Neural crest cell (in vitro differentiated cells): ENCODE measurements at regions not wholly inside any gene's neighbourhood (a gene's known extent, or its start where the extent isn't known, plus 50 kb on each side); places are given as distances from the start of the nearest gene placed in this dataset.

Experiments used
- DNase-seq: peaks from one replicate; pipeline ENCODE4 v3.0.0; 2021; ENCODE audit warnings: low read depth, mixed read lengths, low spot score
- H3K27ac Mint-ChIP-seq: one replicate; pipeline ENCODE4 v1.8.0; 2021; ENCODE audit warnings: mild to moderate bottlenecking, mixed read lengths; ENCODE audit not compliant: unreplicated experiment
- H3K27me3 Mint-ChIP-seq: 2 replicates; pipeline ENCODE4 v1.8.0; 2021; ENCODE audit warnings: low read depth, mild to moderate bottlenecking, mixed read lengths
- H3K36me3 Mint-ChIP-seq: 2 replicates; pipeline ENCODE4 v1.8.0; 2021; ENCODE audit warnings: low read depth, mild to moderate bottlenecking, mixed read lengths
- H3K4me1 Mint-ChIP-seq: 2 replicates; pipeline ENCODE4 v1.8.0; 2021; ENCODE audit warnings: mixed read lengths
- H3K4me3 Mint-ChIP-seq: one replicate; pipeline ENCODE4 v1.8.0; 2021; ENCODE audit warnings: mild to moderate bottlenecking, mixed read lengths
- H3K9me3 Mint-ChIP-seq: 2 replicates; pipeline ENCODE4 v1.8.0; 2021; ENCODE audit warnings: mixed read lengths
- CTCF ChIP-seq: fragments of 200-600 bp; sonication (generic); conservative IDR thresholded peaks from 2 replicates; pipeline ENCODE4 v1.5.0; 2021; ENCODE audit warnings: antibody characterized with exemption, mild to moderate bottlenecking

- Mint-ChIP-seq H3K4me1 (peaks cover 61% of the 10 kb centered on the region), H3K27ac (peak overlapping the region; percentile 76), H3K9me3 (no peaks in the 10 kb centered on the region), H3K4me3 (no peak overlapping the region), H3K27me3 (no peaks in the 10 kb centered on the region), H3K36me3 (peaks cover 7% of the 10 kb centered on the region)
- no peak for TF ChIP-seq CTCF
- DNase-seq = no peak
Observed at GRCh38 chr10:121681997-121682687, 83.9 kb upstream of the FGFR2 start.

GRCh38 chr10:121680879-121681655, 82.8 kb upstream of the FGFR2 start:
- peaks cover 57% of the 10 kb centered on the region for H3K4me1 Mint-ChIP-seq
- DNase-seq = no peak

GRCh38 chr10:121679916-121680315, 81.7 kb upstream of the FGFR2 start:
- peaks cover 46% of the 10 kb centered on the region for H3K4me1 Mint-ChIP-seq
- no peak overlapping the region for H3K27ac Mint-ChIP-seq

More at GRCh38 chr10:121680879-121681655, 82.8 kb upstream of the FGFR2 start:
- Mint-ChIP-seq H3K4me3 (peak overlapping the region; percentile 39), H3K27ac (peak overlapping the region; percentile 89), H3K27me3 (no peaks in the 10 kb centered on the region), H3K36me3 (peaks cover 8% of the 10 kb centered on the region), H3K9me3 (no peaks in the 10 kb centered on the region)
- TF ChIP-seq CTCF = no peak

GRCh38 chr10:121678631-121679174, 80.5 kb upstream of the FGFR2 start:
- DNase-seq = no peak
- Mint-ChIP-seq H3K4me3 (no peak overlapping the region), H3K36me3 (peaks cover 11% of the 10 kb centered on the region), H3K27ac (no peak overlapping the region), H3K27me3 (no peaks in the 10 kb centered on the region), H3K9me3 (peaks cover 8% of the 10 kb centered on the region), H3K4me1 (peaks cover 34% of the 10 kb centered on the region)
- TF ChIP-seq CTCF = no peak

More at GRCh38 chr10:121679916-121680315, 81.7 kb upstream of the FGFR2 start:
- no peaks in the 10 kb centered on the region for H3K27me3 Mint-ChIP-seq
- no peak for DNase-seq
- no peak for TF ChIP-seq CTCF
- H3K36me3 Mint-ChIP-seq = peaks cover 11% of the 10 kb centered on the region
- H3K9me3 Mint-ChIP-seq = peaks cover 7% of the 10 kb centered on the region
- no peak overlapping the region for H3K4me3 Mint-ChIP-seq

GRCh38 chr10:121677880-121678279, 79.6 kb upstream of the FGFR2 start:
- TF ChIP-seq CTCF = no peak
- no peak for DNase-seq
- H3K4me3 Mint-ChIP-seq = no peak overlapping the region
- peaks cover 25% of the 10 kb centered on the region for H3K4me1 Mint-ChIP-seq
- H3K36me3 Mint-ChIP-seq = peaks cover 11% of the 10 kb centered on the region
- no peaks in the 10 kb centered on the region for H3K27me3 Mint-ChIP-seq
- H3K9me3 Mint-ChIP-seq = peaks cover 8% of the 10 kb centered on the region
- no peak overlapping the region for H3K27ac Mint-ChIP-seq
